Esophagus squamous epithelium (tissue), 4 donors: ENCODE measurements at regions not wholly inside any gene's neighbourhood (a gene's known extent, or its start where the extent isn't known, plus 50 kb on each side); places are given as distances from the start of the nearest gene placed in this dataset.

ENCODE experiments used
- POLR2A ChIP-seq, 4 donors: fragments of 450-650 bp; IDR thresholded peaks; one replicate each; pipeline ENCODE4 v1.6.1; 2017; ENCODE audit warnings: antibody characterized with exemption in 4 of 4, mild to moderate bottlenecking in 4 of 4, moderate library complexity in 3 of 4
- TF ChIP-seq, protein P1 (sequence below), 6 experiments: fragments of 450-650 bp in 4 of 6; fragments of 200-600 bp in 2 of 6; sonication (generic) in 2 of 6; IDR thresholded peaks; one replicate each; pipeline ENCODE4 v1.5.1; 2016 to 2019; ENCODE audit warnings: antibody characterized with exemption in 6 of 6, mild to moderate bottlenecking in 4 of 6, moderate library complexity in 4 of 6

DNA sequence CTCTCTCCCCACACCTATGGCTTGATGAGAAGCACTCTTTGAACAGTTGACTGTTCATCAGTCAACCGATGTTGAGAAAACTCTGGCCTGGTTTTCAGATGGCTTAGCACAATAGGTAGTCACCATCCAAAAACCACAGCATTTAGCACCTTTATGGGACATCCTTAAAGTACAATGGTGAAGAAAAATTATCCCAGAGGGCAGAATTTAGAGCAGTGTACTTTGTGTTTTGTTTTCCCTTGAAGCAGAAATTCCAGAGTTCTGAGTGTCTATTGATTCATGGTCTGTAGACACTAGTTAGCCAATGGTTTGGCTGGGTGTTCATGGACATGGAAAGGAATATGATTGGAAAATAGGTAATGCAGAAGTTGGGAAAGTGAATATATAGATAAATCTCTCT is 487.0 kb downstream of the PDHA2 start:
- TF ChIP-seq, protein P1, sequence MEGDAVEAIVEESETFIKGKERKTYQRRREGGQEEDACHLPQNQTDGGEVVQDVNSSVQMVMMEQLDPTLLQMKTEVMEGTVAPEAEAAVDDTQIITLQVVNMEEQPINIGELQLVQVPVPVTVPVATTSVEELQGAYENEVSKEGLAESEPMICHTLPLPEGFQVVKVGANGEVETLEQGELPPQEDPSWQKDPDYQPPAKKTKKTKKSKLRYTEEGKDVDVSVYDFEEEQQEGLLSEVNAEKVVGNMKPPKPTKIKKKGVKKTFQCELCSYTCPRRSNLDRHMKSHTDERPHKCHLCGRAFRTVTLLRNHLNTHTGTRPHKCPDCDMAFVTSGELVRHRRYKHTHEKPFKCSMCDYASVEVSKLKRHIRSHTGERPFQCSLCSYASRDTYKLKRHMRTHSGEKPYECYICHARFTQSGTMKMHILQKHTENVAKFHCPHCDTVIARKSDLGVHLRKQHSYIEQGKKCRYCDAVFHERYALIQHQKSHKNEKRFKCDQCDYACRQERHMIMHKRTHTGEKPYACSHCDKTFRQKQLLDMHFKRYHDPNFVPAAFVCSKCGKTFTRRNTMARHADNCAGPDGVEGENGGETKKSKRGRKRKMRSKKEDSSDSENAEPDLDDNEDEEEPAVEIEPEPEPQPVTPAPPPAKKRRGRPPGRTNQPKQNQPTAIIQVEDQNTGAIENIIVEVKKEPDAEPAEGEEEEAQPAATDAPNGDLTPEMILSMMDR (IDR thresholded peaks at IDR 0.05), result no peak
- no peak for TF ChIP-seq POLR2A (IDR thresholded peaks at IDR 0.05)
